Stomach (tissue), 4 donors: ENCODE measurements at regions not wholly inside any gene's neighbourhood (a gene's known extent, or its start where the extent isn't known, plus 50 kb on each side); places are given as distances from the start of the nearest gene placed in this dataset.

ENCODE experiments used
- POLR2A ChIP-seq, 4 donors: fragments of 450-650 bp; IDR thresholded peaks; one replicate each; pipeline ENCODE4 v1.6.1; 2016; ENCODE audit warnings: antibody characterized with exemption in 4 of 4, control low read depth in 2 of 4, mild to moderate bottlenecking in 1 of 4, moderate library complexity in 1 of 4
- TF ChIP-seq, protein P1 (sequence below), 7 experiments: fragments of 450-650 bp in 4 of 7; fragments of 200-600 bp in 3 of 7; sonication (generic) in 3 of 7; IDR thresholded peaks; one replicate each; pipeline ENCODE4 v1.5.1; 2016 to 2019; ENCODE audit warnings: antibody characterized with exemption in 7 of 7, control low read depth in 2 of 7, mild to moderate bottlenecking in 1 of 7

DNA sequence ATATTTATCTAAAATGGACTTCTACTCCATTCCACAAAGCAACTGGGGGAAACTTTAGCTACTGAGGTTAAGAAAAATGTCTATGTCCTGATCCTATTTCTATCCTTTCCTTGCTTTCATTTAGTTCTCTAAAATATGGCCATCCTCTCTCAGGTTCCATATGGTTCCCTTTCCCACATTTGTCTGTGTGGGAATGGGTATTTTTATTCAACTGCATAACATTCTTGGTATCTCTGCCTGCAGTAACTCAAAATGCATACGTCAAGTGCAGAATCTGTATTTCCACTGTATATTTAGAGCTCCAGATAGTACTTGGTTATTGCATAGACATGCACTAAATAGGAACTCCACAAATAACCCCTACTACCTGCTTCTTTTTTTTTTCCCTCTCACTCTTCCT lies 130.6 kb upstream of the BTG1 start:
- TF ChIP-seq, protein P1, sequence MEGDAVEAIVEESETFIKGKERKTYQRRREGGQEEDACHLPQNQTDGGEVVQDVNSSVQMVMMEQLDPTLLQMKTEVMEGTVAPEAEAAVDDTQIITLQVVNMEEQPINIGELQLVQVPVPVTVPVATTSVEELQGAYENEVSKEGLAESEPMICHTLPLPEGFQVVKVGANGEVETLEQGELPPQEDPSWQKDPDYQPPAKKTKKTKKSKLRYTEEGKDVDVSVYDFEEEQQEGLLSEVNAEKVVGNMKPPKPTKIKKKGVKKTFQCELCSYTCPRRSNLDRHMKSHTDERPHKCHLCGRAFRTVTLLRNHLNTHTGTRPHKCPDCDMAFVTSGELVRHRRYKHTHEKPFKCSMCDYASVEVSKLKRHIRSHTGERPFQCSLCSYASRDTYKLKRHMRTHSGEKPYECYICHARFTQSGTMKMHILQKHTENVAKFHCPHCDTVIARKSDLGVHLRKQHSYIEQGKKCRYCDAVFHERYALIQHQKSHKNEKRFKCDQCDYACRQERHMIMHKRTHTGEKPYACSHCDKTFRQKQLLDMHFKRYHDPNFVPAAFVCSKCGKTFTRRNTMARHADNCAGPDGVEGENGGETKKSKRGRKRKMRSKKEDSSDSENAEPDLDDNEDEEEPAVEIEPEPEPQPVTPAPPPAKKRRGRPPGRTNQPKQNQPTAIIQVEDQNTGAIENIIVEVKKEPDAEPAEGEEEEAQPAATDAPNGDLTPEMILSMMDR (IDR thresholded peaks at IDR 0.05): no peak
- TF ChIP-seq POLR2A (IDR thresholded peaks at IDR 0.05): no peak
